MM.1S (cell line): ENCODE measurements at regions not wholly inside any gene's neighbourhood (a gene's known extent, or its start where the extent isn't known, plus 50 kb on each side); places are given as distances from the start of the nearest gene placed in this dataset.

ENCODE experiments used
- CTCF ChIP-seq: fragments of 300-600 bp; sonication (generic); IDR thresholded peaks from 2 replicates; pipeline ENCODE4 v1.5.1; 2016; ENCODE audit warnings: antibody characterized with exemption, low read length, mixed read lengths
- EZH2phosphoT487 ChIP-seq: fragments of 300-600 bp; sonication (generic); IDR thresholded peaks from 2 replicates; pipeline ENCODE4 v1.6.1; 2018; ENCODE audit warnings: antibody characterized with exemption, low read length

GRCh38 chr5:89973516-89973915 lies 436.0 kb downstream of the CETN3 start:
- no peak for TF ChIP-seq EZH2phosphoT487
- no peak for TF ChIP-seq CTCF
